NCI-H345 treated with DMSO at 0.1 percent for 48 hours (cell line): ENCODE measurements at regions not wholly inside any gene's neighbourhood (a gene's known extent, or its start where the extent isn't known, plus 50 kb on each side); places are given as distances from the start of the nearest gene placed in this dataset.
"Not testable (repeated sequence)": the region's sequence is repeated elsewhere in the genome, so short reads cannot be mapped to it uniquely, and the experiment has no call there.

ENCODE experiments used
- DNase-seq: peaks from one replicate; lab custom pipeline; 2025; ENCODE audit not compliant: unreplicated experiment; lab: John Stamatoyannopoulos, UW

GRCh38 chr9:97248252-97248651, 59.2 kb upstream of the CCDC180 start:
- not testable (repeated sequence) for DNase-seq

GRCh38 chr9:97243606-97244005, 63.9 kb upstream of the CCDC180 start:
- DNase-seq: no peak

- DNase-seq: not testable (repeated sequence)
Measured at GRCh38 chr9:97241430-97241829, 66.0 kb upstream of the CCDC180 start.

DNA sequence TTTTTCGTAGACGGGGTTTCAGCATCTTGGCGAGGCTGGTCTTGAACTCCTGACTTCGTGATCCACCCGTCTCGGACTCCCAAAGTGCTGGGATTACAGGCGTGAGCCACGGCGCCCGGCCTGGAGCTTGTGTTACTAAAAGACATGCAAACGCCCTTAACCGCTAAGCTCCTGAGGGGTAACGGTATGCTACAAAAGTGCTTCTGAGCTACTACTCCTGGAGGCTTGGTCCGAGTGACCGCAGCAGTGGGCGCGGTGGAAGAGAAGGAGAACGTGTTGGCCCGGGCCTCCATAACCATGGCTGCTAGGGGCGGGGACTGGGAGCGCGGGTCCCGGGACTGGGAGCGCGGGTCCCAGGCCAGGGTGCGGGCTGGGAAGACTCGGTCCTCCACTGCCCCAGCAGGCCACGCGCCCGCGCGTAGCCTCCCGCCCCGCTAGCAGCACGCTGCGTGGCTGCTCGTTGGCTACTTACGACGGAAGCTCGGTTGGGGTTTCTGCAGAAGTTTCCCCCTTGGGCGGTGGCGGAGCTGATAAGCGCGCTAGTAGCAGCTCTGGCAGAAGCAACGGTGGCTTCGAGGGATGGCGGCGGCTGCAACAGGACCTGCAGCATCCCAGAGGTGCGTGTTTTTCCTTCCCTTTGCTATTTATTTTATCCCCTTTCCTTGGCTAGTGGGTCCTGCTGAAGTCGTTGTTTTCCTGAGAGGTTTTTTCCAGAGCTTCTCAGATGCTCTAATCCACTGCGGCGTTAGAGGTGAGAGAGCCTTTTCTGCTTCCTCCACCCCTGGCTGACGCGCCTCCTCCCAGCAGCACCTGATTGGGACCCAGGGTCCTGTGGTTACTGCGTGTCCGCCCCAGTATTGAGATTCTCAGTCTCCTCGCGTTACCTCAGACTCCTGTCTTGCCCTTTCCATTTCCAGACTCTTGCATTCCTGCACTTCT, 69.2 kb upstream of the CCDC180 start:
- DNase-seq: peak; percentile 65

GRCh38 chr9:97237311-97237786, 70.1 kb upstream of the CCDC180 start:
- DNase-seq: no peak

GRCh38 chr9:97233009-97233400, 74.5 kb upstream of the CCDC180 start:
- DNase-seq: not testable (repeated sequence)

GRCh38 chr9:97232060-97233008, 75.1 kb upstream of the CCDC180 start:
- not testable (repeated sequence) for DNase-seq

GRCh38 chr9:97222393-97222792, 85.1 kb upstream of the CCDC180 start:
- not testable (repeated sequence) for DNase-seq

GRCh38 chr9:97221478-97222355, 85.7 kb upstream of the CCDC180 start:
- peak; percentile 11 for DNase-seq

GRCh38 chr9:97220894-97221477, 86.5 kb upstream of the CCDC180 start:
- no peak for DNase-seq

GRCh38 chr9:97220396-97220795, 87.1 kb upstream of the CCDC180 start:
- not testable (repeated sequence) for DNase-seq

DNA sequence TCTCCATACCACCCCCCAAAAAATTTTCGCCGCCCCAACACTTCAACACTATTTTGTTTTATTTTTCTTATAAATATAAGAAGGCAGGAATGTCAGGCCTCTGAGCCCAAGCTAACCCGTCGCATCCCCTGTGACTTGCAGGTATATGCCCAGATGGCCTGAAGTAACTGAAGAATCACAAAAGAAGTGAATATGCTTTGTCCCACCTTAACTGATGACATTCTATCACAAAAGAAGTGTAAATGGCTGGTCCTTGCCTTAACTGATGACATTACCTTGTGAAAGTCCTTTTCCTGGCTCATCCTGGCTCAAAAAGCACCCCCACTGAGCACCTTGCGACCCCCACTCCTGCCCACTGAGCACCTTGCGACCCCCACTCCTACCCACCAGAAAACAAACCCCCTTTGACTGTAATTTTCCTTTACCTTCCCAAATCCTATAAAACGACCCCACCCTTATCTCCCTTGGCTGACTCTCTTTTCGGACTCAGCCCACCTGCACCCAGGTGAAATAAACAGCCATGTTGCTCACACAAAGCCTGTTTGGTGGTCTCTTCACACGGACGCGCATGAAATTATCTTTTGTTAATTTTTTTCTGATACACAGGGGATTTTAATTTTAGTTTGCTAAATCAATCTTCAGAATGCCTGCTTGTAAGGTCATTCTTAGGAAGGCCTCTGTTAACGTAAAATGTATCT, 87.9 kb upstream of the CCDC180 start:
- not testable (repeated sequence) for DNase-seq

DNA sequence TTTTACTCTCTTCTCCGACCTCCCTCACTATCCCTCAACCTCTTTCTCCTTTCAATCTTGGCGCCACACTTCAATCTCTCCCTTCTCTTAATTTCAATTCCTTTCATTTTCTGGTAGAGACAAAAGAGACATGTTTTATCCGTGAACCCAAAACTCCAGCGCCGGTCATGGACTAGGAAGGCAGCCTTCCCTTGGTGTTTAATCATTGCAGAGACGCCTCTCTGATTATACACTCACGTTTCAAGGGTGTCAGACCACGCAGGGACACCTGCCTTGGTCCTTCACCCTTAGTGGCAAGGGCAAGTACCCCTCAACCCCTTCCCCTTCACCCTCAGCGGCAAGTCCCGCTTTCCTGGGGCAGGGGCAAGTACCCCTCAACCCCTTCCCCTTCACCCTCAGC, 92.3 kb upstream of the CCDC180 start:
- not testable (repeated sequence) for DNase-seq

- not testable (repeated sequence) for DNase-seq
Measured at GRCh38 chr9:97214556-97214955, 92.9 kb upstream of the CCDC180 start.

DNA sequence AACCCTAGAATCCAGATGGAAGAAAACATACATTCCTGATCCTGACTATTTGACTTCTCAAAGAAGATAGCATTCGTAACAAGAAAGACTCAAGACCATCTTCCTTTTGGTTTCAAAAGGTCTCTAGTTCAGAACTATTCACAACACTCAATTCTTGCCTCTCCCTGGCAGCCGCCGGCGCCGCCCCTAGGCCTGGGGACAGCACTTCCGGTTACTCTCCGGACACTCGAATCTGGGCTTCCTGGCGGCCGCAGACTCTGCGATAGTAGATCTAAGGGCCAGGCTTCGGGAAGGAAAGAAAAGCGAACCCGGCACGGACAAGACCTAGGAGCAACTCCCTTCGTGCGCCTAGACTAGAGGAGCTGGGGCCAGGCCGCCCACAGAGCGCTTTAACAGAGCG, 107.8 kb upstream of the CCDC180 start:
- not testable (repeated sequence) for DNase-seq

GRCh38 chr9:97193767-97194166, 113.7 kb upstream of the CCDC180 start:
- DNase-seq: not testable (repeated sequence)

GRCh38 chr9:97188545-97188944, 118.9 kb upstream of the CCDC180 start:
- DNase-seq: no peak

DNA sequence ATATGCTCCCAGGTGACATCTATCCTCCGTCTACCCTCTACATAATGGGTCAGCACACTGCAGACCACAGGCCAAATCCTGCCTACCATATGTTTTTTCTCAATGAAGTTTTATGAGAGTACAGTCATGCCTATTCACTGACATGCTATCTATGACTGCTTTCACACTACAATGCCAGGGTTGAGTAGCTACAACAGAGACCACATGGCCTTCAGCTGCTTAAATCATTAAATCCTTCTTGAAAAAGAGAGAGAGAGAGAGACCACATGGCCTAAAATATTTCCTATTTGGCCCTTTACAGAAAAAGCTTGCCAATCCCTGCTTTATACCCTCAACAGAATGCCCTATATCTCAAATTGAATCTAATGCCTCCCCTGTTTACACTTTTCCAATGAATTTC, 119.8 kb upstream of the CCDC180 start:
- not testable (repeated sequence) for DNase-seq

- DNase-seq: no peak
Measured at GRCh38 chr9:97186493-97186892, 121.0 kb upstream of the CCDC180 start.
